HEK293 (cell line): ENCODE measurements at regions not wholly inside any gene's neighbourhood (a gene's known extent, or its start where the extent isn't known, plus 50 kb on each side); places are given as distances from the start of the nearest gene placed in this dataset.

ENCODE experiments used
- HOXD13 ChIP-seq: sonication (generic); formaldehyde crosslinking; IDR thresholded peaks from 2 replicates; pipeline ENCODE4 v1.8.0; 2022; ENCODE audit warnings: missing genetic modification reagents, borderline replicate concordance
- INSM2 ChIP-seq: fragments of 450-650 bp; formaldehyde crosslinking; IDR thresholded peaks from 2 replicates; pipeline ENCODE4 v1.5.1; 2016; ENCODE audit warnings: missing biosample characterization, missing genetic modification characterization
- ZBTB20 ChIP-seq: fragments of 450-650 bp; formaldehyde crosslinking; IDR thresholded peaks from 2 replicates; pipeline ENCODE4 v1.5.1; 2016; ENCODE audit warnings: missing biosample characterization, missing genetic modification characterization
- TF ChIP-seq, protein P1 (sequence below): fragments of 450-650 bp; formaldehyde crosslinking; IDR thresholded peaks from 2 replicates; pipeline ENCODE4 v1.5.1; 2016; ENCODE audit warnings: missing biosample characterization, missing genetic modification characterization
- TF ChIP-seq, protein P2 (sequence below): fragments of 450-650 bp; formaldehyde crosslinking; IDR thresholded peaks from 2 replicates; pipeline ENCODE4; 2016; ENCODE audit warnings: missing biosample characterization, missing genetic modification characterization

DNA sequence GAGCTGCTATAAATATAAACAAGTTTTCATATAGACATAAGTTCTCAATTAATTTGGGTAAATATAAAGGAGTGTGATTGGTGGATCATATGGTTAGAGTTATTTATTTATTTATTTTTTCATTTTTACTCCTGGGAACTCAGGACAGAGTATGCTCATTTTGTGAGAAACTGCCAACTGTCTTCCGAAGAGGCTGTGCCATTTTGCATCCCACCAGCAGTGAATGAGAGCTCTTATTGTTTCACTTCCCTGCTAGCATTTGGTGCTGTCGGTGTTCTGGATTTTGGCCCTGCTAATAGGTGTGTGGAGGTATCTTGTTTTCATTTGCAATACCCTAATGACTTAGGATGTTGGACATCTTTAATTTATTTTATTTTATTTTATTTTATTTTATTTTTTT, 50.4 kb upstream of the XPO1 start (continued):
- no peak for TF ChIP-seq ZBTB20
- no peak for TF ChIP-seq HOXD13 (CRISPR knock-in tag)
- TF ChIP-seq, protein P1, sequence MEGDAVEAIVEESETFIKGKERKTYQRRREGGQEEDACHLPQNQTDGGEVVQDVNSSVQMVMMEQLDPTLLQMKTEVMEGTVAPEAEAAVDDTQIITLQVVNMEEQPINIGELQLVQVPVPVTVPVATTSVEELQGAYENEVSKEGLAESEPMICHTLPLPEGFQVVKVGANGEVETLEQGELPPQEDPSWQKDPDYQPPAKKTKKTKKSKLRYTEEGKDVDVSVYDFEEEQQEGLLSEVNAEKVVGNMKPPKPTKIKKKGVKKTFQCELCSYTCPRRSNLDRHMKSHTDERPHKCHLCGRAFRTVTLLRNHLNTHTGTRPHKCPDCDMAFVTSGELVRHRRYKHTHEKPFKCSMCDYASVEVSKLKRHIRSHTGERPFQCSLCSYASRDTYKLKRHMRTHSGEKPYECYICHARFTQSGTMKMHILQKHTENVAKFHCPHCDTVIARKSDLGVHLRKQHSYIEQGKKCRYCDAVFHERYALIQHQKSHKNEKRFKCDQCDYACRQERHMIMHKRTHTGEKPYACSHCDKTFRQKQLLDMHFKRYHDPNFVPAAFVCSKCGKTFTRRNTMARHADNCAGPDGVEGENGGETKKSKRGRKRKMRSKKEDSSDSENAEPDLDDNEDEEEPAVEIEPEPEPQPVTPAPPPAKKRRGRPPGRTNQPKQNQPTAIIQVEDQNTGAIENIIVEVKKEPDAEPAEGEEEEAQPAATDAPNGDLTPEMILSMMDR (tag by site-specific recombination), result no peak
- TF ChIP-seq, protein P2, sequence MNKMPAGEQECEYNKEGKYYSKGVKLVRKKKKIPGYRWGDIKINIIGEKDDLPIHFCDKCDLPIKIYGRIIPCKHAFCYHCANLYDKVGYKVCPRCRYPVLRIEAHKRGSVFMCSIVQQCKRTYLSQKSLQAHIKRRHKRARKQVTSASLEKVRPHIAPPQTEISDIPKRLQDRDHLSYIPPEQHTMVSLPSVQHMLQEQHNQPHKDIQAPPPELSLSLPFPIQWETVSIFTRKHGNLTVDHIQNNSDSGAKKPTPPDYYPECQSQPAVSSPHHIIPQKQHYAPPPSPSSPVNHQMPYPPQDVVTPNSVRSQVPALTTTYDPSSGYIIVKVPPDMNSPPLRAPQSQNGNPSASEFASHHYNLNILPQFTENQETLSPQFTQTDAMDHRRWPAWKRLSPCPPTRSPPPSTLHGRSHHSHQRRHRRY (tag by site-specific recombination), result no peak
- no peak for TF ChIP-seq INSM2
